ENCODE measurements at regions not wholly inside any gene's neighbourhood (a gene's known extent, or its start where the extent isn't known, plus 50 kb on each side); places are given as distances from the start of the nearest gene placed in this dataset.

DNA sequence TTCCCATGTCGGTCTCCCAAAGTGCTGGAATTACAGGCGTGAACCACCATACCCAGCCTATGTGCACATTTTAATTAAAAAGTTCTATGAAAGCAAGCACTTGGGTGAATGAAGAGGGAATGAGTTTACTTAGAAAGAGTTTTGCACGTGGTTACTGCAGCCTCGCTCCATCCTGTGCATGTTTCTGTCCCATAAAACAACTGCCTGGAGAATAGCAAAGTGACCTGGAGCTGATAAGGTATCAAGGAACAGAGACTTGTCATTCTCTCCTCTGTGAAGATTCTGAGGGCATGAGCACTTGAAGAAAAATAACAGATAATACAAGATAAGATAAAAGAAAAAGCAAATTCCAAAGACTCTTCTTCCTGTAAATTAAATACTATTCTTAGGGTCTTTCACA is 112.2 kb upstream of the JCAD start:
- CTCF ChIA-PET: interaction anchor here (1.3 kb wide), 1 partner anchor 15 kb away, joined by 3 read pairs; no protein-coding TSS in a partner anchor
- H3K4me2 ChIP-seq: no peak overlapping the region
- no peak for DNase-seq (ENCODE audit: low read depth in 1 of 2, low spot score in 1 of 2)
- no peak for ATAC-seq
- no peaks in the 10 kb centered on the region for H3K4me1 ChIP-seq
- H3K9me3 ChIP-seq: no peaks in the 10 kb centered on the region; the same call in 2 of the 3 replicates
- WGBS (ENCODE audit: missing lambda C conversion rate): 67% methylated on average over 4 of the region's 4 CpGs
- TF ChIP-seq USF2 (IDR thresholded peaks at IDR 0.05) (no peak), JUN (IDR thresholded peaks at IDR 0.05) (no peak), SREBF2 (IDR thresholded peaks at IDR 0.05) (no peak), HMGXB4 (CRISPR knock-in tag; IDR thresholded peaks at IDR 0.05; ENCODE audit: borderline replicate concordance) (no peak), CHD2 (IDR thresholded peaks at IDR 0.05; ENCODE audit: low read length, partially characterized antibody) (no peak), BHLHE40 (IDR thresholded peaks at IDR 0.05; ENCODE audit: low read depth, low read length) (no peak), ZSCAN20 (CRISPR knock-in tag; IDR thresholded peaks at IDR 0.05) (no peak), HOXB5 (CRISPR knock-in tag; IDR thresholded peaks at IDR 0.05) (no peak), MAFK (IDR thresholded peaks at IDR 0.05; ENCODE audit: partially characterized antibody) (no peak), ZC3H11A (IDR thresholded peaks at IDR 0.05) (no peak), KDM1A (IDR thresholded peaks at IDR 0.05; ENCODE audit: low read depth) (no peak), HDAC2 (IDR thresholded peaks at IDR 0.05) (no peak), ZNF302 (CRISPR knock-in tag; IDR thresholded peaks at IDR 0.05) (no peak), RCOR1 (IDR thresholded peaks at IDR 0.05; ENCODE audit: low read depth, low read length) (no peak)
- TF ChIP-seq, protein P1, sequence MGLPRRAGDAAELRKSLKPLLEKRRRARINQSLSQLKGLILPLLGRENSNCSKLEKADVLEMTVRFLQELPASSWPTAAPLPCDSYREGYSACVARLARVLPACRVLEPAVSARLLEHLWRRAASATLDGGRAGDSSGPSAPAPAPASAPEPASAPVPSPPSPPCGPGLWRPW (IDR thresholded peaks at IDR 0.05): no peak
- TF ChIP-seq, protein P2, sequence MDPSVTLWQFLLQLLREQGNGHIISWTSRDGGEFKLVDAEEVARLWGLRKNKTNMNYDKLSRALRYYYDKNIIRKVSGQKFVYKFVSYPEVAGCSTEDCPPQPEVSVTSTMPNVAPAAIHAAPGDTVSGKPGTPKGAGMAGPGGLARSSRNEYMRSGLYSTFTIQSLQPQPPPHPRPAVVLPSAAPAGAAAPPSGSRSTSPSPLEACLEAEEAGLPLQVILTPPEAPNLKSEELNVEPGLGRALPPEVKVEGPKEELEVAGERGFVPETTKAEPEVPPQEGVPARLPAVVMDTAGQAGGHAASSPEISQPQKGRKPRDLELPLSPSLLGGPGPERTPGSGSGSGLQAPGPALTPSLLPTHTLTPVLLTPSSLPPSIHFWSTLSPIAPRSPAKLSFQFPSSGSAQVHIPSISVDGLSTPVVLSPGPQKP (IDR thresholded peaks at IDR 0.05; ENCODE audit: low read depth, low read length): no peak
- H3K27ac ChIP-seq: no peak overlapping the region
- FAIRE-seq: no peak
- H3K4me3 ChIP-seq: no peak overlapping the region
- POLR2A ChIA-PET: no interaction called here

DNA sequence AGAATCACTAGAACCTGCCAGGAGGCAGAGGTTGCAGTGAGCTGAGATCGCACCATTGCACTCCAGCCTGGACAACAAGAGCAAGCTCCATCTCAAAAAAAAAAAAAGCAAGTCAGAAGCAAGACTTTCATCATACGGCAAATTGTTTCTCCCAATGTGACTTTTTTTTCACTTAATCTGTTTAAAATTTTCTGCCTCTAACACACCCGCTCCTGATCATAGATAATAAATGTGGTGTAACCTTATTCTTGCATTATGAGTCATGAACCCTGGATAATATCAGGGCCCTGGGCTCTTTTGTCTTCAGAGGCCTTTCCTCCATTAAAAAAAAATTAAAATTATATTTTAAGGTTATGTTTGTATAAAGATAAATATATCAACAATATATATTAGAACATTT is 111.4 kb upstream of the JCAD start:
- Histone ChIP-seq H3K4me1 (no peaks in the 10 kb centered on the region), H3K27ac (no peak overlapping the region), H3K4me3 (no peak overlapping the region), H3K9me3 (no peaks in the 10 kb centered on the region; the same call in 2 of the 3 replicates), H3K4me2 (no peak overlapping the region)
- FAIRE-seq (no peak), DNase-seq (ENCODE audit: low read depth in 1 of 2, low spot score in 1 of 2) (no peak), ATAC-seq (no peak)
- ChIA-PET CTCF (no interaction called here), POLR2A (no interaction called here)
- TF ChIP-seq SMC3 (IDR thresholded peaks at IDR 0.05) (no peak), RFX5 (IDR thresholded peaks at IDR 0.05) (no peak), POLR2A (IDR thresholded peaks at IDR 0.05; ENCODE audit: low read length) (no peak), JUN (IDR thresholded peaks at IDR 0.05) (no peak), CEBPB (IDR thresholded peaks at IDR 0.05) (no peak), MAX (IDR thresholded peaks at IDR 0.05) (no peak), SREBF2 (IDR thresholded peaks at IDR 0.05) (no peak), CHD4 (IDR thresholded peaks at IDR 0.05; ENCODE audit: borderline replicate concordance) (no peak), FOXS1 (CRISPR knock-in tag; IDR thresholded peaks at IDR 0.05) (no peak), USF2 (IDR thresholded peaks at IDR 0.05) (no peak), MYC (IDR thresholded peaks at IDR 0.05; ENCODE audit: borderline replicate concordance, low read length) (no peak), HMGXB4 (CRISPR knock-in tag; IDR thresholded peaks at IDR 0.05; ENCODE audit: borderline replicate concordance) (no peak), NFE2L2 (conservative IDR thresholded peaks at IDR 0.05; ENCODE audit: low read length) (no peak), NPAS2 (CRISPR knock-in tag; IDR thresholded peaks at IDR 0.05; ENCODE audit: borderline replicate concordance) (no peak), MAZ (IDR thresholded peaks at IDR 0.05; ENCODE audit: borderline replicate concordance, low read depth, low read length) (no peak)
- TF ChIP-seq, protein P3, sequence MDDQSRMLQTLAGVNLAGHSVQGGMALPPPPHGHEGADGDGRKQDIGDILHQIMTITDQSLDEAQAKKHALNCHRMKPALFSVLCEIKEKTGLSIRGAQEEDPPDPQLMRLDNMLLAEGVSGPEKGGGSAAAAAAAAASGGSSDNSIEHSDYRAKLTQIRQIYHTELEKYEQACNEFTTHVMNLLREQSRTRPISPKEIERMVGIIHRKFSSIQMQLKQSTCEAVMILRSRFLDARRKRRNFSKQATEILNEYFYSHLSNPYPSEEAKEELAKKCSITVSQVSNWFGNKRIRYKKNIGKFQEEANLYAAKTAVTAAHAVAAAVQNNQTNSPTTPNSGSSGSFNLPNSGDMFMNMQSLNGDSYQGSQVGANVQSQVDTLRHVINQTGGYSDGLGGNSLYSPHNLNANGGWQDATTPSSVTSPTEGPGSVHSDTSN (IDR thresholded peaks at IDR 0.05): no peak
- 94% methylated on average over 3 of the region's 3 CpGs for WGBS (ENCODE audit: missing lambda C conversion rate)
